K562 (cell line): ENCODE measurements at regions not wholly inside any gene's neighbourhood (a gene's known extent, or its start where the extent isn't known, plus 50 kb on each side); places are given as distances from the start of the nearest gene placed in this dataset.

Experiments used
- ATAC-seq: fragments of 200-7000 bp; cut with Tn5 transposase; 3 replicates; pipeline ENCODE4 v1.9.1; 2020; ENCODE audit warnings: moderate library complexity
- BruUV-seq: library from RNA; stranded (reverse); fragments of 400-500 nt; replicated peaks from 2 replicates; lab custom pipeline; 2021; lab: Mats Ljungman, UMichigan
- CTCF ChIA-PET: fragments of 300-600 bp; formaldehyde crosslinking; extraction: SDS; loops from one replicate; lab custom pipeline; 2021; ENCODE audit warnings: low intra/inter-chr PET ratio; lab: Yijun Ruan, JAX
- POLR2A ChIA-PET: fragments of 300-600, 350-650 bp; sonication (Branson Sonifier 250); formaldehyde crosslinking; extraction: SDS; loops from one replicate; lab custom pipeline; 2021; ENCODE audit warnings: antibody characterized with exemption, inconsistent platforms; lab: Yijun Ruan, JAX
- DNase-seq, 4 experiments: peaks; one replicate each; pipeline versions ENCODE4 v3.0.0 to v3.0.0-alpha.2; 2011 to 2018; ENCODE audit warnings: low spot score in 3 of 4, mixed read lengths in 3 of 4; ENCODE audit errors: extremely low read depth in 1 of 4
- FAIRE-seq: peaks from 2 replicates; lab custom pipeline; 2011; peaks lifted over from hg19 to GRCh38; lab: Jason Lieb, UNC
- H2AFZ ChIP-seq: 2 replicates; pipeline ENCODE4 v1.6.0; 2011; ENCODE audit warnings: low read depth, low read length, control low read depth, inconsistent platforms
- H3K27ac ChIP-seq: fragments of 200-600 bp; 3 replicates; pipeline ENCODE4 v1.8.0; 2011; ENCODE audit warnings: low read depth, mild to moderate bottlenecking, control low read depth, inconsistent platforms, low read length, moderate library complexity, mixed read lengths; ENCODE audit errors: extremely low read depth
- H3K27me3 ChIP-seq, 2 experiments: fragments of 300-600 bp in 1 of 2; 2 replicates in 1 of 2; 3 replicates in 1 of 2; pipeline versions ENCODE4 v1.6.0 to v1.8.0; 2011; ENCODE audit warnings: inconsistent platforms in 2 of 2, low read length in 2 of 2, mild to moderate bottlenecking in 1 of 2, mixed read lengths in 1 of 2, moderate library complexity in 1 of 2; ENCODE audit not compliant: control insufficient read depth in 2 of 2, insufficient read depth in 2 of 2
- H3K36me3 ChIP-seq: fragments of 300-600 bp; 3 replicates; pipeline ENCODE4 v1.8.0; 2011; ENCODE audit warnings: mild to moderate bottlenecking, low read length, inconsistent platforms; ENCODE audit not compliant: control insufficient read depth, insufficient read depth
- H3K4me1 ChIP-seq, 2 experiments: fragments of 200-600 bp in 1 of 2; replicated peaks in 1 of 2; 2 replicates in 1 of 2; 3 replicates in 1 of 2; pipeline versions ENCODE4 v1.5.1 to v1.8.0; 2011; ENCODE audit warnings: inconsistent platforms in 2 of 2, low read length in 2 of 2, mild to moderate bottlenecking in 1 of 2, mixed read lengths in 1 of 2, moderate library complexity in 1 of 2; ENCODE audit not compliant: control insufficient read depth in 2 of 2, insufficient read depth in 2 of 2
- H3K4me2 ChIP-seq: 2 replicates; pipeline ENCODE4 v1.6.1; 2011; ENCODE audit warnings: low read length, control low read depth, inconsistent platforms, mixed read lengths; ENCODE audit not compliant: insufficient read depth
- H3K4me3 ChIP-seq: fragments of 200-600 bp; sonication (generic), shearing (Covaris generic); 2 replicates; pipeline ENCODE4 v1.5.1; 2016; ENCODE audit warnings: control low read depth, inconsistent platforms
- H3K79me2 ChIP-seq: fragments of 200-600 bp; 3 replicates; pipeline ENCODE4 v1.8.0; 2011; ENCODE audit warnings: low read length, inconsistent platforms; ENCODE audit not compliant: control insufficient read depth, insufficient read depth
- H3K9ac ChIP-seq, 2 experiments: 2 replicates each; pipeline versions ENCODE4 v1.6.0 to v1.6.1; 2011; ENCODE audit warnings: low read depth in 2 of 2, low read length in 2 of 2, control low read depth in 1 of 2, inconsistent platforms in 1 of 2, mild to moderate bottlenecking in 1 of 2, mixed read lengths in 1 of 2; ENCODE audit not compliant: insufficient read depth in 1 of 2
- H3K9me1 ChIP-seq: one replicate; pipeline ENCODE4 v1.6.0; 2011; ENCODE audit warnings: inconsistent platforms, mild to moderate bottlenecking, low read length, moderate library complexity; ENCODE audit not compliant: control insufficient read depth, insufficient read depth
- H3K9me3 ChIP-seq: replicated peaks from 2 replicates; pipeline ENCODE4 v1.5.1; 2011; ENCODE audit warnings: low read depth, low read length, inconsistent platforms; ENCODE audit not compliant: control insufficient read depth, insufficient read depth
- H4K20me1 ChIP-seq: replicated peaks from 2 replicates; pipeline ENCODE4 v1.6.1; 2011; ENCODE audit warnings: low read length, inconsistent platforms, mixed read lengths; ENCODE audit not compliant: control insufficient read depth, insufficient read depth
- ATF7 ChIP-seq: fragments of 450-650 bp; IDR thresholded peaks from 2 replicates; pipeline ENCODE4 v1.7.1; 2014; ENCODE audit warnings: mild to moderate bottlenecking, moderate library complexity
- FOXJ2 ChIP-seq: fragments of 200-800 bp; sonication (Bioruptor generic); IDR thresholded peaks from 2 replicates; pipeline ENCODE4 v1.6.1; 2016; ENCODE audit warnings: missing genetic modification characterization, missing compliant biosample characterization
- FOXK1 ChIP-seq: sonication (generic); formaldehyde crosslinking; IDR thresholded peaks from 2 replicates; pipeline ENCODE4 v1.8.0; 2022; ENCODE audit warnings: missing genetic modification reagents, mild to moderate bottlenecking, borderline replicate concordance
- SRF ChIP-seq, 2 experiments: fragments of 250-450, 450-650 bp in 1 of 2; sonication (Bioruptor Pico) in 1 of 2; sonication (generic) in 1 of 2; formaldehyde crosslinking; IDR thresholded peaks; 2 replicates each; pipeline versions ENCODE4 v1.5.0 to v1.5.1; 2020 to 2022; ENCODE audit warnings: mild to moderate bottlenecking in 1 of 2, missing genetic modification reagents in 1 of 2
- TBL1XR1 ChIP-seq, 2 experiments: IDR thresholded peaks; 2 replicates each; pipeline ENCODE4 v1.6.1; 2012; ENCODE audit warnings: improper control_type of control experiment in 2 of 2, low read length in 2 of 2, mild to moderate bottlenecking in 1 of 2
- ZBED1 ChIP-seq: IDR thresholded peaks from 2 replicates; pipeline ENCODE4 v1.6.1; 2014
- ZBTB43 ChIP-seq: sonication (generic); formaldehyde crosslinking; IDR thresholded peaks from 2 replicates; pipeline ENCODE4 v1.8.0; 2023; ENCODE audit warnings: mild to moderate bottlenecking, missing genetic modification reagents
- WGBS: fragments of 100-300 bp; shearing (Covaris generic); methylation state at CpG from one replicate; pipeline ENCODE4 v1.1.6; 2016; ENCODE audit warnings: low coverage, mixed read lengths; ENCODE audit not compliant: insufficient coverage; ENCODE audit errors: missing lambda C conversion rate; 5-methylcytosine and 5-hydroxymethylcytosine counted together
- in situ Hi-C: fragments of 300-500 bp; cut with MboI; formaldehyde crosslinking; loops from 4 replicates; pipeline ENCODE4 v1.15.0; 2018; ENCODE audit warnings: inconsistent platforms, mixed read lengths
- intact Hi-C: fragments of 100-400 bp; cut with micrococcal nuclease; formaldehyde crosslinking; loops from 2 replicates; pipeline ENCODE4 v1.14.2; 2022
- TF ChIP-seq, protein P1 (sequence below): fragments of 250-450 bp; sonication (Bioruptor Pico); IDR thresholded peaks from 2 replicates; pipeline ENCODE4 v1.4.0; 2020
- TF ChIP-seq, protein P2 (sequence below), 3 experiments: fragments of 200-800 bp in 1 of 3; sonication (Bioruptor generic) in 1 of 3; sonication (generic) in 1 of 3; formaldehyde crosslinking in 1 of 3; IDR thresholded peaks; 2 replicates each; pipeline versions ENCODE4 v1.6.1 to v1.8.0; 2016 to 2022; ENCODE audit warnings: mild to moderate bottlenecking in 2 of 3, missing compliant biosample characterization in 2 of 3, missing genetic modification characterization in 2 of 3, missing genetic modification reagents in 1 of 3
- TF ChIP-seq, protein P3 (sequence below): fragments of 200-800 bp; sonication (Bioruptor generic); IDR thresholded peaks from 2 replicates; pipeline ENCODE4 v1.6.1; 2016; ENCODE audit warnings: missing genetic modification characterization, missing compliant biosample characterization
- TF ChIP-seq, protein P4 (sequence below): fragments of 150-350 bp; conservative IDR thresholded peaks from 2 replicates; pipeline ENCODE4 v1.6.1; 2014; ENCODE audit warnings: low read length

- ATAC-seq (no peak), FAIRE-seq (no peak), DNase-seq (no peak)
- Histone ChIP-seq H3K4me3 (no peak overlapping the region), H3K9me3 (no peaks in the 10 kb centered on the region), H3K9ac (no peak overlapping the region), H3K36me3 (no peaks in the 10 kb centered on the region), H3K79me2 (no peaks in the 10 kb centered on the region), H3K27ac (no peak overlapping the region), H3K9me1 (no peaks in the 10 kb centered on the region), H3K27me3 (no peaks in the 10 kb centered on the region), H3K4me1 (no peaks in the 10 kb centered on the region), H4K20me1 (no peaks in the 10 kb centered on the region), H3K4me2 (no peak overlapping the region), H2AFZ (no peak overlapping the region)
- POLR2A ChIA-PET, result no interaction called here
- in situ Hi-C loops, result no loop called here
- intact Hi-C loops, result no loop called here
- 0% methylated on average over 1 of the region's 1 CpG for WGBS
- CTCF ChIA-PET, result no interaction called here
- BruUV-seq, result no TSS peak
- TF ChIP-seq, protein P1, sequence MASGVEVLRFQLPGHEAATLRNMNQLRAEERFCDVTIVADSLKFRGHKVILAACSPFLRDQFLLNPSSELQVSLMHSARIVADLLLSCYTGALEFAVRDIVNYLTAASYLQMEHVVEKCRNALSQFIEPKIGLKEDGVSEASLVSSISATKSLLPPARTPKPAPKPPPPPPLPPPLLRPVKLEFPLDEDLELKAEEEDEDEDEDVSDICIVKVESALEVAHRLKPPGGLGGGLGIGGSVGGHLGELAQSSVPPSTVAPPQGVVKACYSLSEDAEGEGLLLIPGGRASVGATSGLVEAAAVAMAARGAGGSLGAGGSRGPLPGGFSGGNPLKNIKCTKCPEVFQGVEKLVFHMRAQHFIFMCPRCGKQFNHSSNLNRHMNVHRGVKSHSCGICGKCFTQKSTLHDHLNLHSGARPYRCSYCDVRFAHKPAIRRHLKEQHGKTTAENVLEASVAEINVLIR, result no peak
- no peak for TF ChIP-seq SRF (CRISPR knock-in tag; IDR thresholded peaks at IDR 0.05)
- no peak for TF ChIP-seq FOXK1 (CRISPR knock-in tag)
- no peak for TF ChIP-seq ZBTB43 (CRISPR knock-in tag)
- TF ChIP-seq FOXJ2 (tag), result no peak
- TF ChIP-seq, protein P2, sequence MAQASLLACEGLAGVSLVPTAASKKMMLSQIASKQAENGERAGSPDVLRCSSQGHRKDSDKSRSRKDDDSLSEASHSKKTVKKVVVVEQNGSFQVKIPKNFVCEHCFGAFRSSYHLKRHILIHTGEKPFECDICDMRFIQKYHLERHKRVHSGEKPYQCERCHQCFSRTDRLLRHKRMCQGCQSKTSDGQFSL (CRISPR knock-in tag; IDR thresholded peaks at IDR 0.05), result no peak
- TF ChIP-seq, protein P2 (tag; IDR thresholded peaks at IDR 0.05), result no peak
- no peak for TF ChIP-seq ATF7
- no peak for TF ChIP-seq TBL1XR1 (IDR thresholded peaks at IDR 0.05; ENCODE audit: low read length in 2 of 2)
- no peak for TF ChIP-seq ZBED1
- TF ChIP-seq, protein P3, sequence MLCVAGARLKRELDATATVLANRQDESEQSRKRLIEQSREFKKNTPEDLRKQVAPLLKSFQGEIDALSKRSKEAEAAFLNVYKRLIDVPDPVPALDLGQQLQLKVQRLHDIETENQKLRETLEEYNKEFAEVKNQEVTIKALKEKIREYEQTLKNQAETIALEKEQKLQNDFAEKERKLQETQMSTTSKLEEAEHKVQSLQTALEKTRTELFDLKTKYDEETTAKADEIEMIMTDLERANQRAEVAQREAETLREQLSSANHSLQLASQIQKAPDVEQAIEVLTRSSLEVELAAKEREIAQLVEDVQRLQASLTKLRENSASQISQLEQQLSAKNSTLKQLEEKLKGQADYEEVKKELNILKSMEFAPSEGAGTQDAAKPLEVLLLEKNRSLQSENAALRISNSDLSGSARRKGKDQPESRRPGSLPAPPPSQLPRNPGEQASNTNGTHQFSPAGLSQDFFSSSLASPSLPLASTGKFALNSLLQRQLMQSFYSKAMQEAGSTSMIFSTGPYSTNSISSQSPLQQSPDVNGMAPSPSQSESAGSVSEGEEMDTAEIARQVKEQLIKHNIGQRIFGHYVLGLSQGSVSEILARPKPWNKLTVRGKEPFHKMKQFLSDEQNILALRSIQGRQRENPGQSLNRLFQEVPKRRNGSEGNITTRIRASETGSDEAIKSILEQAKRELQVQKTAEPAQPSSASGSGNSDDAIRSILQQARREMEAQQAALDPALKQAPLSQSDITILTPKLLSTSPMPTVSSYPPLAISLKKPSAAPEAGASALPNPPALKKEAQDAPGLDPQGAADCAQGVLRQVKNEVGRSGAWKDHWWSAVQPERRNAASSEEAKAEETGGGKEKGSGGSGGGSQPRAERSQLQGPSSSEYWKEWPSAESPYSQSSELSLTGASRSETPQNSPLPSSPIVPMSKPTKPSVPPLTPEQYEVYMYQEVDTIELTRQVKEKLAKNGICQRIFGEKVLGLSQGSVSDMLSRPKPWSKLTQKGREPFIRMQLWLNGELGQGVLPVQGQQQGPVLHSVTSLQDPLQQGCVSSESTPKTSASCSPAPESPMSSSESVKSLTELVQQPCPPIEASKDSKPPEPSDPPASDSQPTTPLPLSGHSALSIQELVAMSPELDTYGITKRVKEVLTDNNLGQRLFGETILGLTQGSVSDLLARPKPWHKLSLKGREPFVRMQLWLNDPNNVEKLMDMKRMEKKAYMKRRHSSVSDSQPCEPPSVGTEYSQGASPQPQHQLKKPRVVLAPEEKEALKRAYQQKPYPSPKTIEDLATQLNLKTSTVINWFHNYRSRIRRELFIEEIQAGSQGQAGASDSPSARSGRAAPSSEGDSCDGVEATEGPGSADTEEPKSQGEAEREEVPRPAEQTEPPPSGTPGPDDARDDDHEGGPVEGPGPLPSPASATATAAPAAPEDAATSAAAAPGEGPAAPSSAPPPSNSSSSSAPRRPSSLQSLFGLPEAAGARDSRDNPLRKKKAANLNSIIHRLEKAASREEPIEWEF (CRISPR knock-in tag), result no peak
- TF ChIP-seq, protein P4, sequence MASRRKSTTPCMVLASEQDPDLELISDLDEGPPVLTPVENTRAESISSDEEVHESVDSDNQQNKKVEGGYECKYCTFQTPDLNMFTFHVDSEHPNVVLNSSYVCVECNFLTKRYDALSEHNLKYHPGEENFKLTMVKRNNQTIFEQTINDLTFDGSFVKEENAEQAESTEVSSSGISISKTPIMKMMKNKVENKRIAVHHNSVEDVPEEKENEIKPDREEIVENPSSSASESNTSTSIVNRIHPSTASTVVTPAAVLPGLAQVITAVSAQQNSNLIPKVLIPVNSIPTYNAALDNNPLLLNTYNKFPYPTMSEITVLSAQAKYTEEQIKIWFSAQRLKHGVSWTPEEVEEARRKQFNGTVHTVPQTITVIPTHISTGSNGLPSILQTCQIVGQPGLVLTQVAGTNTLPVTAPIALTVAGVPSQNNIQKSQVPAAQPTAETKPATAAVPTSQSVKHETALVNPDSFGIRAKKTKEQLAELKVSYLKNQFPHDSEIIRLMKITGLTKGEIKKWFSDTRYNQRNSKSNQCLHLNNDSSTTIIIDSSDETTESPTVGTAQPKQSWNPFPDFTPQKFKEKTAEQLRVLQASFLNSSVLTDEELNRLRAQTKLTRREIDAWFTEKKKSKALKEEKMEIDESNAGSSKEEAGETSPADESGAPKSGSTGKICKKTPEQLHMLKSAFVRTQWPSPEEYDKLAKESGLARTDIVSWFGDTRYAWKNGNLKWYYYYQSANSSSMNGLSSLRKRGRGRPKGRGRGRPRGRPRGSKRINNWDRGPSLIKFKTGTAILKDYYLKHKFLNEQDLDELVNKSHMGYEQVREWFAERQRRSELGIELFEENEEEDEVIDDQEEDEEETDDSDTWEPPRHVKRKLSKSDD, result no peak
Observed at GRCh38 chr20:11484479-11484878, 433.2 kb upstream of the BTBD3 start.
